GM12878 (cell line): ENCODE measurements at regions not wholly inside any gene's neighbourhood (a gene's known extent, or its start where the extent isn't known, plus 50 kb on each side); places are given as distances from the start of the nearest gene placed in this dataset.

Source experiments
- ATAC-seq: fragments of 200-7000 bp; cut with Tn5 transposase; 3 replicates; pipeline ENCODE4 v1.9.1; 2020; ENCODE audit warnings: mild to moderate bottlenecking, moderate library complexity
- BruUV-seq: library from RNA; stranded (reverse); fragments of 400-500 nt; replicated peaks from 2 replicates; lab custom pipeline; 2021; lab: Mats Ljungman, UMichigan
- CTCF ChIA-PET: fragments of 300-600 bp; sonication (Branson Sonifier 250); formaldehyde crosslinking; extraction: SDS; loops from one replicate; lab custom pipeline; 2021; ENCODE audit warnings: inconsistent platforms; lab: Yijun Ruan, JAX
- POLR2A ChIA-PET: fragments of 350-600 bp; formaldehyde crosslinking; extraction: SDS; loops from one replicate; lab custom pipeline; 2021; ENCODE audit warnings: inconsistent platforms; lab: Charles Lee
- RAD21 ChIA-PET: fragments of 300-600 bp; sonication (Branson Sonifier 250); formaldehyde crosslinking; loops from one replicate; lab custom pipeline; 2023; ENCODE audit warnings: antibody characterized with exemption; ENCODE audit not compliant: unreplicated experiment; lab: Charles Lee
- SMC1A ChIA-PET: fragments of 300-600 bp; sonication (Branson Sonifier 250); formaldehyde crosslinking; loops from one replicate; lab custom pipeline; 2023; ENCODE audit not compliant: unreplicated experiment, uncharacterized antibody; lab: Charles Lee
- DNase-seq: peaks from one replicate; pipeline ENCODE4 v3.0.0-alpha.2; 2011; ENCODE audit warnings: low read depth, low spot score
- FAIRE-seq: peaks from 3 replicates; lab custom pipeline; 2011; peaks lifted over from hg19 to GRCh38; lab: Jason Lieb, UNC
- H2AFZ ChIP-seq: 2 replicates; pipeline ENCODE4 v1.6.0; 2011; ENCODE audit warnings: low read depth, low read length, control low read depth; ENCODE audit not compliant: control insufficient read depth
- H3K27ac ChIP-seq: 2 replicates; pipeline ENCODE4 v1.5.1; 2011; ENCODE audit warnings: control low read depth; ENCODE audit not compliant: control insufficient read depth, insufficient read depth
- H3K27me3 ChIP-seq, 2 experiments: replicated peaks in 1 of 2; 2 replicates each; pipeline versions ENCODE4 v1.6.0 to v1.6.1; 2011; ENCODE audit warnings: low read length in 1 of 2; ENCODE audit not compliant: control insufficient read depth in 2 of 2, insufficient read depth in 2 of 2
- H3K36me3 ChIP-seq, 2 experiments: 2 replicates each; pipeline ENCODE4 v1.5.1; 2011; ENCODE audit warnings: low read length in 1 of 2; ENCODE audit not compliant: control insufficient read depth in 2 of 2, insufficient read depth in 2 of 2
- H3K4me1 ChIP-seq: 2 replicates; pipeline ENCODE4 v1.6.1; 2011; ENCODE audit warnings: mild to moderate bottlenecking, low read length, moderate library complexity, mixed read lengths; ENCODE audit not compliant: control insufficient read depth, insufficient read depth
- H3K4me2 ChIP-seq: 2 replicates; pipeline ENCODE4 v1.6.0; 2011; ENCODE audit warnings: control low read depth; ENCODE audit not compliant: control insufficient read depth, insufficient read depth
- H3K4me3 ChIP-seq: fragments of 200-600 bp; sonication (generic); 2 replicates; pipeline ENCODE4 v1.5.1; 2016
- H3K79me2 ChIP-seq: 2 replicates; pipeline ENCODE4 v1.6.0; 2011; ENCODE audit warnings: low read length; ENCODE audit not compliant: control insufficient read depth, insufficient read depth
- H3K9ac ChIP-seq: 2 replicates; pipeline ENCODE4 v1.8.0; 2011; ENCODE audit warnings: low read length, control low read depth, mixed read lengths; ENCODE audit not compliant: control insufficient read depth, insufficient read depth
- H3K9me3 ChIP-seq: replicated peaks from 3 replicates; pipeline ENCODE4 v1.5.1; 2011; ENCODE audit warnings: mild to moderate bottlenecking, low read length; ENCODE audit not compliant: control insufficient read depth, insufficient read depth
- H4K20me1 ChIP-seq: 2 replicates; pipeline ENCODE4 v1.6.0; 2011; ENCODE audit not compliant: control insufficient read depth, insufficient read depth
- BACH1 ChIP-seq: fragments of 450-650 bp; IDR thresholded peaks from 2 replicates; pipeline ENCODE4 v1.6.1; 2017; ENCODE audit warnings: mild to moderate bottlenecking, borderline replicate concordance
- BCL11A ChIP-seq: IDR thresholded peaks from 2 replicates; pipeline ENCODE4 v1.6.1; 2011; ENCODE audit warnings: low read depth, low read length
- EP300 ChIP-seq, 2 experiments: fragments of 150-350 bp in 1 of 2; IDR thresholded peaks; 2 replicates each; pipeline ENCODE4 v1.6.1; 2011 to 2012; ENCODE audit warnings: low read depth in 2 of 2, low read length in 2 of 2, borderline replicate concordance in 1 of 2, improper control_type of control experiment in 1 of 2, inconsistent platforms in 1 of 2; ENCODE audit not compliant: control insufficient read depth in 1 of 2
- EZH2 ChIP-seq: IDR thresholded peaks from 2 replicates; pipeline ENCODE4 v1.6.1; 2012; ENCODE audit warnings: low read depth, mild to moderate bottlenecking, control low read depth, inconsistent platforms, low read length, borderline replicate concordance; ENCODE audit not compliant: control insufficient read depth
- IKZF1 ChIP-seq: fragments of 450-650 bp; conservative IDR thresholded peaks from 2 replicates; pipeline ENCODE4 v1.6.1; 2017; ENCODE audit warnings: antibody characterized with exemption, mild to moderate bottlenecking
- NFXL1 ChIP-seq: fragments of 450-650 bp; IDR thresholded peaks from 2 replicates; pipeline ENCODE4 v1.6.1; 2017; ENCODE audit warnings: antibody characterized with exemption, mild to moderate bottlenecking, borderline replicate concordance
- POLR2AphosphoS2 ChIP-seq: IDR thresholded peaks from 2 replicates; pipeline ENCODE4 v1.6.1; 2011; ENCODE audit warnings: low read depth, mild to moderate bottlenecking, low read length, improper control_type of control experiment, moderate library complexity
- SUPT20H ChIP-seq: IDR thresholded peaks from 2 replicates; pipeline ENCODE4 v1.6.1; 2011; ENCODE audit warnings: low read depth, mild to moderate bottlenecking, low read length, moderate library complexity, borderline replicate concordance; ENCODE audit not compliant: control insufficient read depth
- ZNF207 ChIP-seq: fragments of 450-650 bp; IDR thresholded peaks from 2 replicates; pipeline ENCODE4 v1.6.1; 2014; ENCODE audit warnings: antibody characterized with exemption, mild to moderate bottlenecking, borderline replicate concordance
- ZNF592 ChIP-seq: fragments of 450-650 bp; IDR thresholded peaks from 2 replicates; pipeline ENCODE4 v1.6.1; 2017; ENCODE audit warnings: mild to moderate bottlenecking, moderate library complexity
- WGBS: methylation state at CpG from one replicate; pipeline ENCODE4 v1.1.6; 2016; ENCODE audit warnings: low lambda C conversion rate; ENCODE audit not compliant: insufficient replicate concordance, insufficient coverage; ENCODE audit errors: missing lambda C conversion rate; 5-methylcytosine and 5-hydroxymethylcytosine counted together
- in situ Hi-C: fragments of 300-500 bp; cut with MboI; formaldehyde crosslinking; loops from 9 replicates; pipeline ENCODE4 v1.14.3; 2018; ENCODE audit warnings: mixed read lengths
- intact Hi-C: fragments of 100-400 bp; cut with micrococcal nuclease; formaldehyde crosslinking; loops from one replicate; pipeline ENCODE4 v1.14.2; 2022; ENCODE audit not compliant: unreplicated experiment
- TF ChIP-seq, protein P1 (sequence below): IDR thresholded peaks from 2 replicates; pipeline ENCODE4 v1.6.1; 2011; ENCODE audit warnings: borderline replicate concordance, low read depth, mild to moderate bottlenecking, moderate library complexity, low read length; ENCODE audit not compliant: insufficient read depth, poor library complexity, severe bottlenecking

DNA sequence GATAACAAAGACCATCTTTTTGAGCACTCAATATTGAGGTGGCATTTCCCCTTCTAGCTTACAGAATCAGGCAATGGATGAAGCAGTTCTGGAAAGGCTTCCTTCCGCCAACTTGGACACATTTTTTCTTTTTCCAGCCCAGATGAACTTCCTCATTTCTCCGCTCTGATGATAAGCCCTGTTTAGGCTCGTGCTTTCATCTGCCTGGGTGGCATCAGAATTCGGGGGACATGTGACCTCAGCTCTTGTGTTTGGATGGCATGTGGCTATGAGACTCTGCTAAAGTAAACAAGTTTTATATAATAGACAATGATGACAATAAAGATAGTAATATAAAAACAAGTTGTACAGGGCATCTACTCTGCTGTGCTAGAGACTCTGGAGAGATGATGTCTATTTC lies 796.7 kb downstream of the DHX35 start:
- Histone ChIP-seq H3K79me2 (no peaks in the 10 kb centered on the region), H3K4me2 (no peak overlapping the region), H3K4me3 (no peak overlapping the region), H3K4me1 (no peaks in the 10 kb centered on the region), H3K27me3 (no peaks in the 10 kb centered on the region), H3K9ac (no peak overlapping the region), H4K20me1 (no peaks in the 10 kb centered on the region), H3K9me3 (no peaks in the 10 kb centered on the region), H2AFZ (no peak overlapping the region)
- FAIRE-seq (no peak), DNase-seq (no peak)
- ChIA-PET CTCF (no interaction called here), POLR2A (no interaction called here), SMC1A (interaction anchor here (0.9 kb wide), 1 partner anchor 115 kb away, joined by 3 read pairs; no protein-coding TSS in a partner anchor)
- in situ Hi-C loops, result no loop called here
- BruUV-seq, result no TSS peak
- no peak for TF ChIP-seq POLR2AphosphoS2
- no peak for TF ChIP-seq SUPT20H
- no peak for TF ChIP-seq IKZF1
- no peak for TF ChIP-seq EP300 (IDR thresholded peaks at IDR 0.05; ENCODE audit: borderline replicate concordance in 1 of 2, control insufficient read depth in 1 of 2, low read depth in 2 of 2, low read length in 2 of 2)
- TF ChIP-seq NFXL1, result no peak
- TF ChIP-seq BCL11A, result no peak
- TF ChIP-seq, all 136 proteins: peak for 0
- intact Hi-C loops, result no loop called here
- ATAC-seq, result no peak
- 12% methylated on average over 4 of the region's 4 CpGs for WGBS
- H3K27ac ChIP-seq, result no peak overlapping the region
- H3K36me3 ChIP-seq, result no peaks in the 10 kb centered on the region
- RAD21 ChIA-PET, result no interaction called here

DNA sequence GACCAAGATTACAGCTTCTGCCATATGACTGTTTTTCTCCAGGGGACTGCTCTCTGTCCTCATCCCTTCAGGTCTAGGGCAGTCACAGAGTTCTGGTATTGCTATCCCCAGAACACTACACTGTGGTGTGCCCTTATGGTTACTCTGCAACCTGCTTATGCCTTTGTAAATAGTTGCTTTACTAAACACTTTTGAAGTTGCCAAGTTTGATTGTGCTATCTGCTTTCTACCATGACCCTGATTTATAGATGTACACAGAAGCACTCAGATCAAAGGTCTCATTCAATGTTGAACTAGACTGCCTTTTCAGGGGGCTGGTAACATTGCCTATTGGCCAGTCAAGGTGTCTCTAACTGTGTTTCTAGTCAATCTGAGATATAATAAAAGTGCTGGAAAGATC lies 794.7 kb downstream of the DHX35 start:
- FAIRE-seq (no peak), DNase-seq (no peak), ATAC-seq (no peak)
- CTCF ChIA-PET, result no interaction called here
- RAD21 ChIA-PET, result interaction anchor here (0.6 kb wide), 1 partner anchor 1560 kb away, joined by 3 read pairs; no protein-coding TSS in a partner anchor
- H3K79me2 ChIP-seq, result no peaks in the 10 kb centered on the region
- no peaks in the 10 kb centered on the region for H3K4me1 ChIP-seq
- no peak overlapping the region for H3K4me3 ChIP-seq
- H4K20me1 ChIP-seq, result no peaks in the 10 kb centered on the region
- BruUV-seq, result no TSS peak
- no peak overlapping the region for H3K9ac ChIP-seq
- no peak overlapping the region for H3K27ac ChIP-seq
- POLR2A ChIA-PET, result no interaction called here
- no peak overlapping the region for H3K4me2 ChIP-seq
- SMC1A ChIA-PET, result no interaction called here
- no peaks in the 10 kb centered on the region for H3K9me3 ChIP-seq
- no peaks in the 10 kb centered on the region for H3K27me3 ChIP-seq
- intact Hi-C loops (no loop called here), in situ Hi-C loops (no loop called here)
- H3K36me3 ChIP-seq, result no peaks in the 10 kb centered on the region
- H2AFZ ChIP-seq, result no peak overlapping the region
- no peak for TF ChIP-seq EZH2
- no peak for TF ChIP-seq BACH1
- TF ChIP-seq, protein P1, sequence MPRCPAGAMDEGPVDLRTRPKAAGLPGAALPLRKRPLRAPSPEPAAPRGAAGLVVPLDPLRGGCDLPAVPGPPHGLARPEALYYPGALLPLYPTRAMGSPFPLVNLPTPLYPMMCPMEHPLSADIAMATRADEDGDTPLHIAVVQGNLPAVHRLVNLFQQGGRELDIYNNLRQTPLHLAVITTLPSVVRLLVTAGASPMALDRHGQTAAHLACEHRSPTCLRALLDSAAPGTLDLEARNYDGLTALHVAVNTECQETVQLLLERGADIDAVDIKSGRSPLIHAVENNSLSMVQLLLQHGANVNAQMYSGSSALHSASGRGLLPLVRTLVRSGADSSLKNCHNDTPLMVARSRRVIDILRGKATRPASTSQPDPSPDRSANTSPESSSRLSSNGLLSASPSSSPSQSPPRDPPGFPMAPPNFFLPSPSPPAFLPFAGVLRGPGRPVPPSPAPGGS, result no peak
- no peak for TF ChIP-seq ZNF207
- no peak for TF ChIP-seq ZNF592
